ENCODE measurements at regions not wholly inside any gene's neighbourhood (a gene's known extent, or its start where the extent isn't known, plus 50 kb on each side); places are given as distances from the start of the nearest gene placed in this dataset.
A peak's percentile ranks its signal among the peaks of the same experiment; 100 is the strongest.
"Not testable (repeated sequence)": the region's sequence is repeated elsewhere in the genome, so short reads cannot be mapped to it uniquely, and the experiment has no call there.

DNA sequence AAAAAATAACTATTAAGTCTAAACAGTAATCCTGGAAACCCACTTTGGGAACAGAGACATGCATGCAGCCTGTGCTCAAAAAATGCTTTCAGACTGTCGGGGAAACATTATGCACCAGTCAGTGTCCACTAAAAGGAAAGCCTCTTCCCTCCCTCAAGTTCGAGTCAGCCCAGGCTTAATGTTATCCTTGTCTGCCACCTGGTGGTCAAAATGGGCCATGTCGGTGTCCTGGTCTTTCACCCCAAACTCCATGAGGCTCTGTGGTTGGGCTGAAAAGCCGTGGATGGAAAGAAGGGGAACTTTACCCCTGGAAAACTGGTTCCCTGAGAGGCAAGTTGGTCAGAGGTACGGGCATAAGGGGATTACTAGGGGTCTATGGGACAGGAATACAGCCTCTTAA, 88.4 kb upstream of the ZNF492 start:
- DNase-seq (ENCODE audit: low read depth, low spot score), result peak; percentile 34
- in situ Hi-C loops (cut with HindIII; ENCODE audit: low pct_unique_long_range_greater_than_20kb, low sequenced_read_pairs), result no loop called here

GRCh38 chr19:22533761-22534160, 100.4 kb upstream of the ZNF492 start:
- no peak for DNase-seq (ENCODE audit: low read depth, low spot score)
- in situ Hi-C loops (cut with HindIII; ENCODE audit: low pct_unique_long_range_greater_than_20kb, low sequenced_read_pairs), result no loop called here

DNA sequence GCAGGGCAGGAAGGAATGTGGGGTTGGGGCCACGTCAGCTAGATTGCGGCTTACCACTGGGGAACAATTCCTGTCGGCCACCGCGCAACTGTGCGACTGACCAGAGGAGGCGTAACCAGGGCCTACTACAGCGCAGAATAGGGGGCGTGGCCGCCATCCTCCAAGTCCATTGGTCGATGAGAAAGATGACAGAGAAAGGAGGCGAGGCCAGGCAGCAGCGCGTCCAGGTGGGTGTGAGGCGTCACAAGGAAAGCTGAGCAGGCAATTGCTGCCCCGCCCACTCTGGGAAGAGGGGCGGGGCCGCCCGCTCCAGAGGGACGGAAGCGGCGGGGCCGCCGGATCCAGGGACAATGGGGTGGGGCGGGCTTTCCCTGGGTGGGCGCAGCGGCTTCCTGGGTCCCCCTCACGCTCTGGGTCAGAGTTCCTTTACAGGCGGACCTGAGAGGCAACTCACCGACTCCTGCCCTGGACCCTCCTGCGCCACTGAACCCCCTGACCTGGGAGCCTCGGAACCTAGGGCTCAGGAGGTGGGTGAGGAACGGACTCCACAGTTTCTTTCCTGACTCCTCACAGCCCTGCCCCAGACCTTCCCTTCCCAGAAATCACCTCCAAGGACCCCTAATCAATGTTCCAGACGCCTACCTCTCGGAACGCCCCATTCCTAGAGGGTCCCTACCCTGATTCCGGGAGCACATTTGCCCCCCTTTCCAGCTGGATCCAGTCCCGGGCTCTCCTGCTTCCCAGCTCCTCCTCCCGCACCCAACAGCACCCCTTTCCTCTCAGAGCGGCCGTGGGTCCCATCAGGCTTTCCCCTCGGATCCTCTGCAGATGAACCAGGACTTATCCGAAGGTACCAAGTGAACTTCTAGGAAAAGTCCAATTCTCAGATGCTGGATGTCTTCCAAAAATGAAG, 101.5 kb upstream of the ZNF492 start:
- no peak for DNase-seq (ENCODE audit: low read depth, low spot score)

DNA sequence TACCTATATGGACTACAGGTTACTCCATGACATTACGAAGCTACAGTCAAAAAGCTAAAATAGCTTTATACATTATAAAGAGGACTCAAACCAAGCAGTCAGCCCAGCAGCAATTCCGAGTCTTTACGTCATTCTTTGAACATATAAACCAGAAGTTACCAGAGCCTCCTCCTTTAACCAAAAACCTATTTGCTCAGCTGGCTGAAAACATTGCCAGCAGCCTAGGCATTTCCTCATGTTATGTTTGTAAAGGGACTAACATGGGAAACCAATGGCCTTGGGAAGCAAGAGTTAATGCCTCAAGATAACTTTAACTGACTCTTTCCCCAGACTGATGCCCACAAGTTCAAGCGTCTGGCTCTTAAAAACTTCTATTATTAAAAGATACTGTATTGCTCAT, 104.1 kb upstream of the ZNF492 start:
- no peak for DNase-seq (ENCODE audit: low read depth, low spot score)
- in situ Hi-C loops (cut with HindIII; ENCODE audit: low pct_unique_long_range_greater_than_20kb, low sequenced_read_pairs), result no loop called here

More for the DNA sequence above, 101.5 kb upstream of the ZNF492 start:
- in situ Hi-C loops (cut with HindIII; ENCODE audit: low pct_unique_long_range_greater_than_20kb, low sequenced_read_pairs), result no loop called here

DNA sequence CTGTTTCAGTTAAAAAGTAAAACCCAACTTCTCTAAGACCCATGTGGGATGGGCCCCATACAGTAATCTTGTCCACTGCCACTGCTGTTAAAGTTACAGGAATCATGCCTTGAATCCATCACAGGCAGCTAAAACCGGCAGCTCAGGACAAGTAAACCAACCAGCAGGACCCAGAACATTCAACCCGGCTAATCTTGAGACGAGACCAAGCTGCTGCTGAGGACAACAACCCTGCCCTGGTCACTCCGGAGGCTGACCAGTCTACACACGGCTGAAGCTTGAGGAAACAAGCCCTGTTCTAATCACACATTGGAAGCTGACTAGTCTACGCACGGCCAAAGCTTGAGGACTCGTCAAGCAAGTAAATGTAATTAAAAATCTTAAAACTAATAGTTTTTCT, 105.2 kb upstream of the ZNF492 start:
- DNase-seq (ENCODE audit: low read depth, low spot score), result no peak
- in situ Hi-C loops (cut with HindIII; ENCODE audit: low pct_unique_long_range_greater_than_20kb, low sequenced_read_pairs), result no loop called here

DNA sequence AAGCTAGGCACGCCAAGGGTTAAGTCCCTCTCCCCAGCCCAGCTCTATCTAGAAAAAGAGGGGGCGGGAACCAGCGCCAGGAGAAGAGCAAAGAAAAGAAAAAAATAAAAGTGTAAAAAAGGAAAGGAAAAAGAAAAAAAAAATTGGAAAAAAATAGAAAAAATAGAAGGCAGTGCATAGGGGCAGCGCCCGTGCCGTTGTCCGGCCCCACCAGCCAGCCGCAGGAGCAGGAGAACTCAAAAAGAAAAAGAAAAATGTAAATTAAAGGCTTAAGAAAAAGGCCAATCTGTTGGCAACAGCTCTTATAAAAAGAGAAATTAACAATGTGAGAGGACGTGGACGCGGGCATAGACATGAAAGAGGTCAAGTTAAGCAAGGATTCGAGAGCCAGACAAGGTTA, 105.4 kb upstream of the ZNF98 start:
- in situ Hi-C loops (cut with HindIII; ENCODE audit: low pct_unique_long_range_greater_than_20kb, low sequenced_read_pairs), result no loop called here
- no peak for DNase-seq (ENCODE audit: low read depth, low spot score)

DNA sequence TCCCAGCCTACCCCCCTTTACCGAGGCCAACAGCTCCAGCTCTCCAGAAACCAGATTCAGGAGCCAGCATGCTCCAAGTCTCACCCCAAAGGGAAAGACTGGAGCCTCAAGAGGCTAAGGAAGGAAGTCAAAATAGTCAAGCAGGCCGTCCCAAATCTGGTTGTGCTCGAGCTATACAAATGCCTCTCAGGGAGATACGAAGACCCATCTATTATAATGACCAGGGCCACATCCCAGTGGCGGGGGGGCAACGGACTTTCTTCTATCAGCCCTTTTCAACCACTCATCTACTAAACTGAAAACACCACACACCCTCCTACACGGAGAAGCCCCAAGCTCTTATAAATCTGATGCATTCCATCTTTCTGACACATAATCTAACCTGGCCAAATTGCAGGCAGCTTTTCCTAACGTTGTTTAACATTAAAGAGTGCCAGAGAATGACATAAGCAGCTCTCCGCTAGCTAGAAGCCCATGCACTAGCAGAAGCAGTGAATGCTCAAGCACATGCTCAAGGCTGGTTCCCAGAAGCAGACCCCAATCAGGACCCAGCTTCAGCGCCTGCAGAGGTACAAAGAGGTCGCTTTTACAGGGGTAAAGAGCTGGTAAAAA, 104.6 kb upstream of the ZNF98 start:
- DNase-seq (ENCODE audit: low read depth, low spot score), result no peak
- in situ Hi-C loops (cut with HindIII; ENCODE audit: low pct_unique_long_range_greater_than_20kb, low sequenced_read_pairs), result no loop called here

- DNase-seq (ENCODE audit: low read depth, low spot score), result no peak
- in situ Hi-C loops (cut with HindIII; ENCODE audit: low pct_unique_long_range_greater_than_20kb, low sequenced_read_pairs), result no loop called here
Measured at GRCh38 chr19:22523940-22524339, 101.8 kb upstream of the ZNF98 start.

- in situ Hi-C loops (cut with HindIII; ENCODE audit: low pct_unique_long_range_greater_than_20kb, low sequenced_read_pairs); DNase-seq (ENCODE audit: low read depth, low spot score): not testable (repeated sequence)
Measured at GRCh38 chr19:22519562-22519961, 97.4 kb upstream of the ZNF98 start.

DNA sequence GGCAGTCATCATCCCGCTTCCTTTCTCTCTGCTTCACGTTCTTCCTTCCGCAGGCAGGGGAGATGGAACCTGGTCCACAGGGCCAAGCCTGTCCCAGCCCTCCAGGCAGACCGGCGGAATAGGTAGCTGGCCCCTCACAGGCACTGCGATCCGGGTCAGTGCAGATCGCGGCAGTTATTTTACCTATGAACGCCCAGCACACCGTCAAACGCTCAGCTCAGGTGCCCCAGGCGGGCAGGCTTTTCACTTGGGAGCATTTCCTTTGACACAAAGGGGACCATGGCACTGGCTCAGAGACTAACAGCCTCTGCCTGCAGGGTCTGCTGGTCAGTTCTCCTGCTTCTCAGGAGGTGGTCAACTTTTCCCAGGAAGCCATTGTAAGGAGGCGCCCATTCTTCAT, 97.0 kb upstream of the ZNF98 start:
- in situ Hi-C loops (cut with HindIII; ENCODE audit: low pct_unique_long_range_greater_than_20kb, low sequenced_read_pairs), result no loop called here
- DNase-seq (ENCODE audit: low read depth, low spot score), result no peak

- in situ Hi-C loops (cut with HindIII; ENCODE audit: low pct_unique_long_range_greater_than_20kb, low sequenced_read_pairs), result no loop called here
- no peak for DNase-seq (ENCODE audit: low read depth, low spot score)
Measured at GRCh38 chr19:22517496-22518411, 95.6 kb upstream of the ZNF98 start.

GRCh38 chr19:22515435-22515834, 93.3 kb upstream of the ZNF98 start:
- DNase-seq (ENCODE audit: low read depth, low spot score), result no peak
- in situ Hi-C loops (cut with HindIII; ENCODE audit: low pct_unique_long_range_greater_than_20kb, low sequenced_read_pairs), result no loop called here

- no peak for DNase-seq (ENCODE audit: low read depth, low spot score)
- in situ Hi-C loops (cut with HindIII; ENCODE audit: low pct_unique_long_range_greater_than_20kb, low sequenced_read_pairs), result no loop called here
Measured at GRCh38 chr19:22503524-22503923, 81.4 kb upstream of the ZNF98 start.

DNA sequence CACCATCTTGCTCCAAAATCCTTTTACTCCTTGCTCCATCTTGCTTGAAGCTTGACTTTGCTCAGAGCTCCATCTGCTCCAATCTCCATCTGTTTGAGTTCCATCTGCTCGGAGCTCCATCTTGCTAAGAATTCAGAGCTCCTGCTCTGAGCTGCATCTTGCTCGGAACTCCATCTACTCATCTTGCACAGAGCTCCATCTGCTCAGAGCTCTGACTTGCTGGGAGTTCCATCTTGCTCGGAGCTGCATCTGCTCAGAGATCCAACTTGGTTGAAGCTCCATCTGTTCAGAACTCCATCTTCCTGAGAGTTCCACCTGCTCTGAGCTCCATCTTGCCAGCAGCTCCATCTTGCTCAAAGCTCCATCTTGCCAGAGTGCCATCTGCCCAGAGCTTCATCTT, 80.6 kb upstream of the ZNF98 start:
- in situ Hi-C loops (cut with HindIII; ENCODE audit: low pct_unique_long_range_greater_than_20kb, low sequenced_read_pairs), result no loop called here
- no peak for DNase-seq (ENCODE audit: low read depth, low spot score)

GRCh38 chr19:22498831-22499430, 76.8 kb upstream of the ZNF98 start:
- DNase-seq (ENCODE audit: low read depth, low spot score); in situ Hi-C loops (cut with HindIII; ENCODE audit: low pct_unique_long_range_greater_than_20kb, low sequenced_read_pairs): not testable (repeated sequence)

DNA sequence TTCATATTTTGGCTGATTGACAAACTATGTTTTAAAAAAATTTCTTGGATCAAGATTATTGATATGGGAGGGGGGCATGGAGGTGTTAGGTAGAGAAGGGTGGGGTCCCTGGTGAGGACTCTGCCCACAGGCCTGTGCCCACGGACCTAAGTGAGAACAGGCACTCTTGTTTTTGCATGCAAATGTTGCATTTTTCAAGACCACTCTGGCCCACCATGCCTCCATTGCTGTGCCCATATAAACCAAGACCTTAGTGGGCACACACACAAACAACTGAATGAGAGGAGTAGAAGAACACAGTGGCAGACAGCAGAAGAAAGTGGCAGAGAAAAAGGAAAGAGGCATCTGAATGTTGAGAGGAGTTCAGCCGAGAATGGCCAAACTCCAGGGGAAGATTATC, 69.6 kb upstream of the ZNF98 start:
- in situ Hi-C loops (cut with HindIII; ENCODE audit: low pct_unique_long_range_greater_than_20kb, low sequenced_read_pairs), result no loop called here
- DNase-seq (ENCODE audit: low read depth, low spot score), result no peak

DNA sequence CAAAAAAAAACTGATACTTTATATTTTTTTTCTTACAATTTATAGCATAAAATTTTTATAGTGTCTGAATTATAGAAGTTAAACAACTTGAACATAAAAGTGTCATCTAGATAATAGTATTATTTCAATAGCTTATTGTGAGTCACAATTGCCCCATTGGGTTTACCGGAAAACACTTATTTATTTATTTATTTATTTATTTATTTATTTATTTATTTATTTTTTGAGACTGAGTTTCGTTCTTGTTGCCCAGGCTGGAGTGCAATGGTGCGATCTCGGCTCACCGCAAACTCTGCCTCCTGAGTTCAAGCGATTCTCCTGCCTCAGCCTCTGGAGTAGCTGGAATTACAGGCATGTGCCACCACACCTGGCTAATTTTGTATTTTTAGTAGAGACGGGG, 61.4 kb upstream of the ZNF98 start:
- DNase-seq (ENCODE audit: low read depth, low spot score); in situ Hi-C loops (cut with HindIII; ENCODE audit: low pct_unique_long_range_greater_than_20kb, low sequenced_read_pairs): not testable (repeated sequence)

- in situ Hi-C loops (cut with HindIII; ENCODE audit: low pct_unique_long_range_greater_than_20kb, low sequenced_read_pairs), result no loop called here
- no peak for DNase-seq (ENCODE audit: low read depth, low spot score)
Measured at GRCh38 chr19:22472180-22472637, 50.1 kb upstream of the ZNF98 start.

Data from SK-MEL-5 (cell line).